ENCODE measurements at regions not wholly inside any gene's neighbourhood (a gene's known extent, or its start where the extent isn't known, plus 50 kb on each side); places are given as distances from the start of the nearest gene placed in this dataset.

DNA sequence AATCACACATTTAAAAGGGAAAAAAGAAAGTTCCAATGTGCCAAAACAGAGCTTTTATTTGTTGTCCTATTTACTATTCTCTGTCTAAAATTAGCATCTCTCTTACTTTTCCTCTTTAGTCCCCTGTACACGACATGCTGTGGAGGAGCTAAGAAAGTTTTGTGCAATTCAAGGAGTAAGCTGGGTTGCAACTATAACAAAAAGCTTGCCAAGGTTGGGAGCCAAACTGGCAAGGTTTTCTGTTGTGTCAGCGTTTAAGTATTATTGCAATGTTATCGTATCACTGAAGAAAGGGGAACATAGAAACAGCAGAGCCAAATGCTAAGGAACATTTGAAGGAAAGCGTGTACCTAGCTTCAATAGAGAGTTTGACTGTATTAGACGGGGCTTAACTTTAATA lies 680.8 kb downstream of the CETN3 start:
- no peak overlapping the region for H3K4me3 ChIP-seq (ENCODE audit: low read length)
- no peak for TF ChIP-seq ZNF274 (IDR thresholded peaks at IDR 0.05; ENCODE audit: low read depth, low read length)

GRCh38 chr5:89728134-89728533 lies 681.4 kb downstream of the CETN3 start:
- TF ChIP-seq ZNF274 (IDR thresholded peaks at IDR 0.05; ENCODE audit: low read depth, low read length), result no peak
- no peak overlapping the region for H3K4me3 ChIP-seq (ENCODE audit: low read length)

GRCh38 chr5:89724379-89725095 lies 685.0 kb downstream of the CETN3 start:
- no peak overlapping the region for H3K4me3 ChIP-seq (ENCODE audit: low read length)
- TF ChIP-seq ZNF274 (IDR thresholded peaks at IDR 0.05; ENCODE audit: low read depth, low read length), result no peak

GRCh38 chr5:89723907-89724306 lies 685.6 kb downstream of the CETN3 start:
- TF ChIP-seq ZNF274 (IDR thresholded peaks at IDR 0.05; ENCODE audit: low read depth, low read length), result no peak
- H3K4me3 ChIP-seq (ENCODE audit: low read length), result no peak overlapping the region

DNA sequence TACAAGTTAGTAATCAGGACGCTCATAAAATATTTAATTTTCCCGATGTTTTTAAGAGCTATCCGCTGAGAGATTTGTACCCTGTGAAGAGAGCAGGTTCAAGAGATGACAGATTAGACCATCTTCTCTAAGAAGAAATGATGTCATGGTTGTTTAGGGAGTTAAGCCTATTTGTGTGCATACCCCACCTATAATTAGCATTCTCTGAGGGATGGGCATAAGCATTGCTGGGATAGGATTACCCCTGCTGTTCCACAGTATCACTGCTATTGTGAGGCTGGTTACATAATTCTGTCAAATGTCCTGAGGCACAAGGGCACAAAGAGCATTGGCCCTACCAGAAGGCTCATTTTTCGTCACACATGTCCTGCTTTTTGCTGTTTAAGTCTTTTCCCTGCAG lies 687.0 kb downstream of the CETN3 start:
- TF ChIP-seq ZNF274 (IDR thresholded peaks at IDR 0.05; ENCODE audit: low read depth, low read length), result no peak

DNA sequence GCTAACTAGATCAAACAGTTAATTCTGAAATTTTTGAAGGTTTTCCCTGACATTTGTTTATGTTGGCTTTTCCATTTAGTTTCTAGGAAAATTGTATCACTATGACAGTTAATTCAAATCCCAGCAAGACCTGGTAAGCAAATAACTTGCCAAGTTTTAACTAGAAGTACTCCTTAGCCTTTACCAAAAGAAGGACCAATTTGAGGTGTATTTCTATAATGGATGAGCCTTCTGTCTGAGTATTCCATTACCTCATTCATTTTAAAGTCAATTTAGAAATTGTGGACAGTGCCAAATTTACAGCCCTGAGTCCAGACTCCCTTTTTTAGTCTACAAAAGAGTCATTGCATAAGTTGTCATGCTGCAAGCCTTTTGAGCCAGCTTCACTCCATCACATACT lies 687.6 kb downstream of the CETN3 start:
- H3K4me3 ChIP-seq (ENCODE audit: low read length), result no peak overlapping the region
- no peak for TF ChIP-seq ZNF274 (IDR thresholded peaks at IDR 0.05; ENCODE audit: low read depth, low read length)

More for the DNA sequence above, 687.0 kb downstream of the CETN3 start:
- no peak overlapping the region for H3K4me3 ChIP-seq (ENCODE audit: low read length)

DNA sequence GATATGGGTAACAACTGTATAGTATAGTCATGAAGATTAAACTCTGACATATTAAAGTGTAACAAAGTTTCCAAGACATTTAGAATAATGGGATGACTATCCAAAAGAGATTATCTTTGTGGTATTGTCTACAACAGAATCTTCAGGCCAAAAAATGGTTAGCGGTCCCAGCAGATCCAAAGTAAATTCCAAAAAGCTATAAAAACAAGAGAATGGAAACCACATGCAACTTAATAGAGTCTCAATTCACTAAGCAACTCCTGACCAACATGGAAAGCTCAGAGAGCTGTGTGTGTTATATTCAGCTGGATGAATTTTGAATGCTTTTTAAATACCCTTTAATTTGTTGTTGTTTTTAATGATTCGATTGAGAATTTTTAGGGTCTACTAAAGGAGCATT lies 688.2 kb downstream of the CETN3 start:
- no peak for TF ChIP-seq ZNF274 (IDR thresholded peaks at IDR 0.05; ENCODE audit: low read depth, low read length)
- H3K4me3 ChIP-seq (ENCODE audit: low read length), result no peak overlapping the region

DNA sequence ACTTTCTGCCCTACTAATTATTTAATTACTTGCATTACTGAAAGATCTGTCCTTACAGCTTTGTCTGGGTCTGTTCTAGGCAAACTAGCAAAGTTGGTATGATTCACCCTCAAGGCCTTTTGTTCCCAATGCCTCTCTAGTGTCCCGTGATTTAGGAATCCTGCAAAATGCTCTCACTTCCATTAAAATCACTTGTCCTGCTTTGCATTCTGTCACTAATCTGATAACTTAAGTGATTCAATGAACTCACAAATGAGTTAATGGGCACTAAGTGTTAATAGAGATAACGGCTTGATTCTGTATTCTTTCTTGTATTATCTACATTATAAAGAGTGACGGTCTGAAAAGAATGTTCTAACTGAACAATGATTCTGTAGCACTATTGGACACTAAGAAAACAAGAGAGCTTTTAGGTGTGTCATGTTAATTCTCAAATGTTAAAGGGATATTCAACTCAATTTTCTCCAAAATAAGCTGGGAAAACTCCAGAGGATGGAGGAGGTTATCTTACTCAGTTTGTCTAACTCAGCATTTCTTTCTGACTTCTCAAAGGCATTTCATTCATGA lies 697.3 kb downstream of the CETN3 start:
- no peak overlapping the region for H3K4me3 ChIP-seq (ENCODE audit: low read length)
- no peak for TF ChIP-seq ZNF274 (IDR thresholded peaks at IDR 0.05; ENCODE audit: low read depth, low read length)

- H3K4me3 ChIP-seq (ENCODE audit: low read length), result no peak overlapping the region
- no peak for TF ChIP-seq ZNF274 (IDR thresholded peaks at IDR 0.05; ENCODE audit: low read depth, low read length)
Observed at GRCh38 chr5:89711526-89711925, 698.0 kb downstream of the CETN3 start.

GRCh38 chr5:89710006-89710405 lies 699.5 kb downstream of the CETN3 start:
- H3K4me3 ChIP-seq (ENCODE audit: low read length), result no peak overlapping the region
- no peak for TF ChIP-seq ZNF274 (IDR thresholded peaks at IDR 0.05; ENCODE audit: low read depth, low read length)

DNA sequence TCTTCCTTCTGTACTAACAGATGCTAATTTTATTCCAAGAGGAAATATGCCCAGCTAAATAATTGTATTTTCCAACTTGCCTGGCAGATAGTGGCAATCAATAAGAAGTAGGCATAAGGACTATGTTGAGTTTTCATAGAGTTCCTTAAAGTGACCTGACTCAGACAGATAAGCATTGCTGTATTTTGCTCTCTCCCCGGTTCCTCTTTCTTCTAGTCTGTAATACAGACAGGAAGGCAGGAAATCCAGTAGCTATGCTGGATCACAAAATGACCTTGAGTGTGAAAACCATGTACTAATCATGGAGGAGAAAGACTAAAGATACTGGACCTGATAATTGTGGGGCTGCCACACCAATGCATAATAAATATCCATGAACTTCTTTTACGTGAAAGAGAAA lies 701.7 kb downstream of the CETN3 start:
- no peak overlapping the region for H3K4me3 ChIP-seq (ENCODE audit: low read length)
- no peak for TF ChIP-seq ZNF274 (IDR thresholded peaks at IDR 0.05; ENCODE audit: low read depth, low read length)

GRCh38 chr5:89706731-89707130 lies 702.8 kb downstream of the CETN3 start:
- no peak overlapping the region for H3K4me3 ChIP-seq (ENCODE audit: low read length)
- TF ChIP-seq ZNF274 (IDR thresholded peaks at IDR 0.05; ENCODE audit: low read depth, low read length), result no peak

- no peak for TF ChIP-seq ZNF274 (IDR thresholded peaks at IDR 0.05; ENCODE audit: low read depth, low read length)
- no peak overlapping the region for H3K4me3 ChIP-seq (ENCODE audit: low read length)
Observed at GRCh38 chr5:89703817-89704216, 705.7 kb downstream of the CETN3 start.

GRCh38 chr5:89698028-89698427 lies 711.5 kb downstream of the CETN3 start:
- no peak overlapping the region for H3K4me3 ChIP-seq (ENCODE audit: low read length)
- TF ChIP-seq ZNF274 (IDR thresholded peaks at IDR 0.05; ENCODE audit: low read depth, low read length), result no peak

- H3K4me3 ChIP-seq (ENCODE audit: low read length), result no peak overlapping the region
- TF ChIP-seq ZNF274 (IDR thresholded peaks at IDR 0.05; ENCODE audit: low read depth, low read length), result no peak
Observed at GRCh38 chr5:89697581-89697980, 712.0 kb downstream of the CETN3 start.

GRCh38 chr5:89695371-89695770 lies 714.2 kb downstream of the CETN3 start:
- no peak overlapping the region for H3K4me3 ChIP-seq (ENCODE audit: low read length)
- no peak for TF ChIP-seq ZNF274 (IDR thresholded peaks at IDR 0.05; ENCODE audit: low read depth, low read length)

Data from GM08714 (cell line).